Fibroblast of peridontal ligament (primary cell): ENCODE measurements at regions not wholly inside any gene's neighbourhood (a gene's known extent, or its start where the extent isn't known, plus 50 kb on each side); places are given as distances from the start of the nearest gene placed in this dataset.

Experiments
- DNase-seq: peaks from one replicate; pipeline ENCODE4 v3.0.0-alpha.2; 2010; ENCODE audit errors: extremely low read depth

DNA sequence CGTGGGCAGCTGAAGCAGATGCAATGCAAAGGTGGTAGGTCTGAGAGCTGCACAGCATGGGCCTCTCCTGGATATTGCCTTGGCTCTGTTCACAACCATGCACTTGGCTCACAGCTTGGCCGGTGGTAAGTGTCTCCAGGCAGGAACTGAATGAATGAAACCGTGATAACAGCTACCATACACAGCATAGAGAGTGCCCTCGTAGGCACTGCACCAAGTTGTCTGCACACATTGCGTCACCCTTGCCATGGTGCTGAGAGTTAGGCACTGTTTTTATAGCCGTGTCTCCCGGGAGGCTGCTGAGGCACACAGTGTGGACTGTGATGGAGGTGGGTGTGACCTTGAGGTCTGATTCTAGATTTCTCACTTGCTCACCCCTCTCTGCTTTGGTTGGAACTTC lies 157.6 kb upstream of the VASH1 start:
- DNase-seq: no peak

DNA sequence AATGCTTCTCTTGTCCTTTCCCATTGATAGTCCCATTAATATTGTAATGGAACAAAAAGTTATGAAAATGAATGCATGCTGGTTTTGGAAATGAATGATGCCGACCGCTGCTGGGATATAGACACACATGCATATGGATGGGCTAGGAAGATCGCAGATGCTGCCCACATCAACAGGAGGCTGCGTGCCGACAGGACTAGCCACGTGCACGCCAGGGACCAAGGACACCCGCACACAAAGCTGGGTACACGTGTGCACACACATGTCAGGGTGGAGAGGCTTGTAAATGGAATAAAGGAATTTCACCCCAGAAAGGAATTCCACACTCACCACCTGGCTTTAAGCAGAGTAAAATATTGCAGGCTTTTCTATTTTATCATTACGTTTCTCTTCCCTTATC lies 153.8 kb upstream of the VASH1 start:
- no peak for DNase-seq

DNA sequence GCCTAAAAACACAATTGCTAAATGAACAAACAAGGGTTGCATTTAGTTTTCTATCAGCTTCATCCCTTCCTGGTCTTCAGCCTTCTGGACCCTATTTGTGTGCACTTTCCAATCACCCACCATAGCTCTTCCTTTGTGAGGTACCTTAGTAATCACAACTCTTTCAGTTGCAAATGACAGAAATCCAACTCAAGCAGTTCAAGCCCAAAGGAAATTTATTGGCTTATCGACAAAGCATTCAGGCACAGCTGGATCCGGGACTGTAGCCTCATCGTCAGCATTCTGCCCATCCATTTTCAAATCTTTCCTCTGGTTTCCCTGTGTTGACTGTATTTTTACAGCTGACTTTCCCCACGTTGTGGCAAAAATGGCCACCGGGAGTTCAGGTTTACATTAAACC lies 148.6 kb upstream of the VASH1 start:
- no peak for DNase-seq

DNA sequence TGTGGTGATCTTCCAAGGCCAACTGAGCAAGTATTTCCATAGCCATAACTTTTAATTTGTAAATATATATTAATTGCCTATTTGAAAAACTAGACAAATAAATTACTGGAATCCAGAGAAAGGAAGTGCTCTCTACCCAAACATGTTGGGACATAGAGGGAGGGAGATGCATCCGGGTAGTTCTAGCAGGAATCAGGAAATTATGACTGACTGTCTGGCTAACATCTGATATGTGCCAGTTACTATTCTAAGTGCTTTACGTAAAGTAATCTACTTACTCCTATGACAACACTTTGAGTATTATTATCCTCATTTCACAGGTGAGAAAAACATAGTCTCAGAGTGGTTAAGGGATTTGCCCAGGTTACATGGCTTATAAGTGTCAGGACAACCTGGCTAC lies 147.7 kb upstream of the VASH1 start:
- DNase-seq: no peak

DNA sequence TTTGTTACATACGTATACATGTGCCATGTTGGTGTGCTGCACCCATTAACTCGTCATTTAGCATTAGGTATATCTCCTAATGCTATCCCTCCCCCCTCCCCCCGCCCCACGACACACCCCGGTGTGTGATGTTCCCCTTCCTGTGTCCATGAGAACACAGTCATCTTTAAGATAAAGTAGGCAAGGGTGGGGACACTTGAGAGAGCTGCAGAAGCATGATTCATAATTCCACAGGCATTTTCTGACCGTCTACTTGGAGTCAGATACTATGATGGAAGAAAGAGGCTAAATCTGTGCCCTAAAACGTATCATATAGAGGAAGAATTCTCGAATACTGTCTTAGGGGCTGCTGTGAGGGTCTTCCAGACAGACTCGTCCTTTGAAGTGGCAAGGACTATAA lies 145.9 kb upstream of the VASH1 start:
- no peak for DNase-seq

DNA sequence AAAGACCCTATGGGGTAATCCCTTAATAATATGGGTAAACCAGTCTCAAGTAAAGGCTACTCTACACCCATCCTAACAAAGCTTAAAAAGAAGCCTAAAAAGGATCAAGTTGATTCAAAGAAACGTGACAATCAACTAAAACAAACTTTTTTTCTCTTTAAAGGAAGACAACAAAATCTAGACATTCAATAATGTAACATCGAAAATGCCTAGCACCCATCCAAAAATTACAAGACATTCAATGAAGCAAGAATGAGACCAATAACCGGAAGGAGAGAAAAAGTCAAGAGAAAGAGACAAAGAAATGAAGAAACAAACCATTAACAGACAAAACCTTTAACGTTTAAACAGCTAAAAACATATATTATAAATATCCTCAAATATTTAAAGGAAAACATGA lies 143.8 kb upstream of the VASH1 start:
- DNase-seq: no peak

DNA sequence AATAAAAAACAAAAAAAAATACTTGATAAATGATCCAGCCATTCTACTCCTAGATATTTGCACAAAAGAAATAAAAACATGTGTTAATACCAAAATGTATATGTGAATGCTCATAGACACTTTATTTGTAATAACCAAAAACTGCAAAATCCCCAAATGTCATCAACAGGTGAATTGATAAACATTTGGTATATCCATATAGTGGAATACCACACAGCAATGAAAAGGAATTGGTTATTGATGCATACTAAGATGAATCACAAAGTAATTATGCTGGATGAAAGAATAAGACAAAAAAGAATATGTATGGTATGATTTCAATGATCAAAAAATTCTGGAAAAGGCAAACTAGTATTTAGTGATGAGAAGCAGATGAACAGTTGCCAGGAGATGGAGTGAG lies 124.7 kb upstream of the VASH1 start:
- no peak for DNase-seq

GRCh38 chr14:76638841-76639240 lies 122.4 kb upstream of the VASH1 start:
- DNase-seq: no peak

GRCh38 chr14:76639606-76640229 lies 121.5 kb upstream of the VASH1 start:
- DNase-seq: no peak

DNA sequence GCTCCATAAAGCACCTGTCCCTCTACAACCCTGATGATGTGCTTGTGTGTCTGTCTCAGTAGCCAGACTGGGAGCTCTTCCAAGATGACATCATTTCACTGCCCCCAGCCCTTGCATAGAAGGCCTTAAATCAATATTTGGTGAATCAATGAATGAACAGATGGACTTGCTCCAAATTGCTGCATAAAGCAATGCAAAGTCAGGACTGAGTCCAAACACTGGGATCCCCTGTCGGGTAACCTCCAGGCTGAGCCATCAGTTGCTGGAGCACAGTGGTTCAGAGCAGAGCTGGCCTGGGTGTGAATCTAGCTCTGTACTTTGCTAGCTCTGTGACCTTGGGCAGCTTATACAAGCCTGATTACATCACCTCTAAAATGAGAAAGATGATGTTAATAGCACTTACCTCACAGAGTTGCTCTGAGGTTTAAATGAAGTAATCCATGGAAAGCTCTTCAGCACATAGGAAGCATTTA lies 120.3 kb upstream of the VASH1 start:
- DNase-seq: no peak

DNA sequence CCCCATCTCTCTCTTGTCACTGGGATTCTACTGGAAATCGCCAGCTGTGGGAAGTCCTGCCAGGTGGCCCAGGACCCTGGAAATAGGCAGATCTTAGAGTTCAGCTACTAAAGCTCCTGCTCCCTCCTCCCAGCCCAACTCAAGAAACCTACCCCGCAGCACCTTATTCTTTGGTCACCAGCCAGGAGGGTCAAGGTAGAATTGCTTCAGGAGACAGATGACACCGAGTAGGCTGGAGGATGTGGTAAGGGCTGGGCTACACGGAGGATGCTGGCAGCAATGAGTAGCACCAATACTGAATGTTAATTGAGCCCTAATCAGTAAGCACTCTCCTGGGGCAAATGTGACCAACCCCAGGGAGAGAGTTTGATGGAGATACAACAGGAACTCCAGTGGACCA lies 119.7 kb upstream of the VASH1 start:
- no peak for DNase-seq

DNA sequence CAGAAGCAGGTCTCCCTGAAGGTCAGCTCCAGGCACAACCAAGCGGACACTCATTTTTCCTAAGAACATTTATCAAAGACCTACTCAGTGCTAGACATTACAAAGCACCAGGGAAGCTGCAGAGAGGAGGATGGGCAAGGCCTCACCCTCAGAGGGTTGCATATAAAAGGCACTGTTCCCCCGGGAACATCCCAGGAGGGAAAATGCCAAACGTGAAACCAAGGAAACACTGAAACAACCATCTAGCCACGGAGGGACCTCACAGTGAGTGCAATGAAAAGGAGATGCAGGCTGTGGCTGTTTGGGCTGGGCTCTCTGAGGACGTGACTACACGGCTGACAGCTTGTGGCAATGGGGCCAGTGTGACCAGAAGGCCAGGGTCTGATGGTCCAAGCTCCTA lies 117.4 kb upstream of the VASH1 start:
- DNase-seq: no peak

- peak; percentile 5 for DNase-seq
Observed at GRCh38 chr14:76644855-76645518, 116.3 kb upstream of the VASH1 start.

- DNase-seq: peak; percentile 60
Observed at GRCh38 chr14:76647697-76648298, 113.5 kb upstream of the VASH1 start.

GRCh38 chr14:76651410-76652055 lies 109.7 kb upstream of the VASH1 start:
- DNase-seq: no peak

DNA sequence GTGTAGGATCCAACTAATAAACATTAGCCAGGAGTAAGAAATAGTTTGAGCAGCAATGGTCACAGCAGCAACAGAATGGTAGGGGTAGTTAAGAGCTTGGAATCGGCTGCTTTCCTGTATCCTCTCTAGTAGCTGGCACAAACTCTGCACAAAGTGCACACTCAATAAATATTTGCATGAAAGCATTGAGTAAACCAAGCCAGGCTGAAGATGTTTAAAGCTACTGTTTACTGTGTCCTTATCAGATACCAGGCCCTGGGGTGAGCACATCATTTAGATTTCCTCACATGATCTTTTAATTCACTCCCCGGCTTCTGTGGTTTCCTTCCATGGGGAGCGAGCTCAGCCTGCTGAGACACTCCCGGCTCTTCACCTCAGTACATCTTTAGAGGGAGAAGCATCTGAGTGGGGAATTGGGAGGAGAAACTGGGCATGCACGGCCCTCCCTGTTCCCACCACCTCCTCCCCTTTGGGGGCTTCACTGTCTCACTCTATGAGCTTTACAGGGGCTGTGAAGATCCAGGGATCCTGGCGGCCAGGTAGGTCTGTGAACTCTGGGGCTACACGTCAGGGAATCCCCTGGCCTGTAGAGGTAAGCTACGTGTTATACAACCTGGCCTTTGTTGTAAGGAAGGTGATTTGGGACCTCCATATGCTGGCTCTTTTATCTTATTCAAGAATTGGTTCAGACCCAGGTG lies 107.2 kb upstream of the VASH1 start:
- DNase-seq: no peak

DNA sequence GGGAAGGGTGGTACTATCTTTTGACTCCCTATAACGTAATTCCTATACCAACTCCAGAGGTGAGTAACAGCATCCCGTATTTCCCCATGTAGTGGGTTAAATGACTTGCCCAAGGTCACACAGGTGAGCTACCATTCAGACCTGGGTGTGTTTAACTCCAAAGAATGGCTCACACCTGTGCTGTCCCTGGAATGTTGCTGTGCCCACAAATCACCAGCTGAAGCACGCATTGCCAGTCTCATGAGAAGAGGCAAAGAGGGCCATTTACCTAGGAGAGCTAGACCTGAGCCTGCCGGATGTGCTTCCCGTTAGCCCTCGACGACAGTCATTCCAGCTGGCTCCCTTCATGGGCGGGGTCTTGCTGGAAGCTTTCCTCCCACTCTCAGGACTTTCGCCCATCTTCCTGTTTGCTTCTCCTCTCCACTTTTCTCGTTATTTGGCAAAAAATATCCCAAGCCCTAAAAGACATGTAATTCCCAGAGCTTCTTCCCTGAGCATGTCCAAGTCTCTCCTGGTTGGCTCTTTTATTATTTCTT lies 106.6 kb upstream of the VASH1 start:
- no peak for DNase-seq

DNA sequence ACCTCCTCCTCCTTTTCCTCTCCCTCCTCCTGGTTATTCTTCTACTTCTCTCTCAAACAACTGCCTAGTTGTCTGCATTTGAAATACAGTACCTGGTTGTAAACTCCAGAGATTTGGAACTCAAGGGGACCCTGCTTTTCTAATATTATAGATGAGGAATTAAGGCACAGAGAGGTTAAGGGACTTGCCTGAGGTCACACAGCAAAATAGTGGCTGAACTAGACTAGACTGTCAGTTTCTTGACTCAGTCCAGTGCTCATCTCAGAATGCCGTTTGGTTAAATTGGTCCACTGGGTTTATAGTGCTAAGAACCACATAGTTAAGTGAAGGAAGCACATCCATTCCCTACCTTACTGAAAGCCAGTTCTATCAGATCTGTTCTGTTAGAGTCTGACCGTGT lies 105.9 kb upstream of the VASH1 start:
- DNase-seq: no peak

GRCh38 chr14:76656592-76656991 lies 104.7 kb upstream of the VASH1 start:
- DNase-seq: no peak

DNA sequence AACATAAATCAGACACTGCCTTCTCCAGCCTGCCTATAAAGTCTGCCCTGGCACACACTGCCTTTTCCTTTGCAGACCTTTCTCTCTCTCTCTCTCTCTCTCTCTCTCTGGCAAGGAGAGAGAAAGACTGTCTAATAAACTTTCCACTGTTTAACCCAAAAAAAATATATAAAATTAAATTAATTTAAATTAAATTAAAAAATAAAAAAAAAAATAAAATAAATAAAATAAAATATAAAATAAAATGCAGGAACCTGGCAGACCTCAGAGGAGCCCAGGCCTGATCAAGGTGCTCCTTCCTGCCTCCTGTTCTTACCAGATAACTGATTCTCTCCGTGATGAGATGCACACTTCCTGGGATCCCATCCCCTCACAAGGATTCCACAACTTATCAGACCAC lies 103.9 kb upstream of the VASH1 start:
- no peak for DNase-seq

- no peak for DNase-seq
Observed at GRCh38 chr14:76657846-76658245, 103.4 kb upstream of the VASH1 start.

- no peak for DNase-seq
Observed at GRCh38 chr14:76662580-76662979, 98.7 kb upstream of the VASH1 start.
